Choroid plexus epithelial cell (primary cell): ENCODE measurements at regions not wholly inside any gene's neighbourhood (a gene's known extent, or its start where the extent isn't known, plus 50 kb on each side); places are given as distances from the start of the nearest gene placed in this dataset.

Experiments
- DNase-seq: peaks from one replicate; pipeline ENCODE4 v3.0.0-alpha.2; 2010; ENCODE audit warnings: low read depth
- H3K4me3 ChIP-seq: 2 replicates; pipeline ENCODE4 v1.5.1; 2011; ENCODE audit warnings: low read depth, mild to moderate bottlenecking, control low read depth, low read length, moderate library complexity
- CTCF ChIP-seq: conservative IDR thresholded peaks from 2 replicates; pipeline ENCODE4 v1.5.1; 2011; ENCODE audit warnings: low read depth, mild to moderate bottlenecking, control low read depth, inconsistent platforms, low read length, moderate library complexity

GRCh38 chr5:164610374-164610773 lies 1105.0 kb downstream of the MAT2B start:
- no peak overlapping the region for H3K4me3 ChIP-seq
- TF ChIP-seq CTCF, result no peak
- no peak for DNase-seq

- no peak overlapping the region for H3K4me3 ChIP-seq
- DNase-seq, result no peak
- no peak for TF ChIP-seq CTCF
These were observed 1109.3 kb downstream of the MAT2B start for GRCh38 chr5:164614707-164615106.

GRCh38 chr5:164617290-164617689 lies 1111.9 kb downstream of the MAT2B start:
- no peak for DNase-seq
- no peak overlapping the region for H3K4me3 ChIP-seq
- TF ChIP-seq CTCF, result no peak

- no peak for DNase-seq
- no peak overlapping the region for H3K4me3 ChIP-seq
- TF ChIP-seq CTCF, result no peak
These were observed 1121.6 kb downstream of the MAT2B start for GRCh38 chr5:164627021-164627420.

GRCh38 chr5:164636456-164636855 lies 1131.0 kb downstream of the MAT2B start:
- no peak overlapping the region for H3K4me3 ChIP-seq
- DNase-seq, result no peak
- TF ChIP-seq CTCF, result no peak

GRCh38 chr5:164637931-164638521 lies 1132.6 kb downstream of the MAT2B start:
- no peak overlapping the region for H3K4me3 ChIP-seq
- no peak for TF ChIP-seq CTCF
- DNase-seq, result no peak

GRCh38 chr5:164649266-164649665 lies 1143.8 kb downstream of the MAT2B start:
- no peak for DNase-seq
- no peak for TF ChIP-seq CTCF
- no peak overlapping the region for H3K4me3 ChIP-seq
